ENCODE measurements at regions not wholly inside any gene's neighbourhood (a gene's known extent, or its start where the extent isn't known, plus 50 kb on each side); places are given as distances from the start of the nearest gene placed in this dataset.

GRCh38 chr12:17809206-17809605 lies 280.8 kb downstream of the RERGL start:
- TF ChIP-seq CTCF (IDR thresholded peaks at IDR 0.05) (no peak), POLR2A (IDR thresholded peaks at IDR 0.05) (no peak)
